BLaER1 treated with 17β-estradiol and CSF1 and Interleukin-3, amounts not matched to agents 10 nM and 100 nM (cell line): ENCODE measurements at regions not wholly inside any gene's neighbourhood (a gene's known extent, or its start where the extent isn't known, plus 50 kb on each side); places are given as distances from the start of the nearest gene placed in this dataset.

Experiments used
- H3K27ac ChIP-seq, 11 experiments: shearing (Covaris generic); formaldehyde crosslinking; 2 replicates each; pipeline ENCODE4 v1.8.1; 2022
- H3K27me3 ChIP-seq, 11 experiments: shearing (Covaris generic); formaldehyde crosslinking; 2 replicates each; pipeline ENCODE4 v1.8.1; 2022
- H3K36me3 ChIP-seq, 11 experiments: shearing (Covaris generic); formaldehyde crosslinking; 2 replicates each; pipeline ENCODE4 v1.8.1; 2022
- H3K4me1 ChIP-seq, 10 experiments: shearing (Covaris generic); formaldehyde crosslinking; 2 replicates each; pipeline ENCODE4 v1.8.1; 2022
- H3K4me2 ChIP-seq, 11 experiments: shearing (Covaris generic); formaldehyde crosslinking; 2 replicates each; pipeline ENCODE4 v1.8.1; 2022
- H3K4me3 ChIP-seq, 10 experiments: shearing (Covaris generic); formaldehyde crosslinking; 2 replicates each; pipeline ENCODE4 v1.8.1; 2022
- H3K9ac ChIP-seq, 11 experiments: shearing (Covaris generic); formaldehyde crosslinking; 2 replicates each; pipeline ENCODE4 v1.8.1; 2022
- H3K9me3 ChIP-seq, 11 experiments: shearing (Covaris generic); formaldehyde crosslinking; replicated peaks in 1 of 11; 2 replicates each; pipeline ENCODE4 v1.8.1; 2022
- H4K20me1 ChIP-seq, 11 experiments: shearing (Covaris generic); formaldehyde crosslinking; 2 replicates each; pipeline ENCODE4 v1.8.1; 2022
- Cebpa-rat ChIP-seq, 11 experiments: shearing (Covaris generic); IDR thresholded peaks; 2 replicates each; pipeline ENCODE4 v1.8.1; 2022

- H3K27ac ChIP-seq, result no peak overlapping the region
- no peak overlapping the region for H3K9ac ChIP-seq
- H4K20me1 ChIP-seq, result no peaks in the 10 kb centered on the region
- H3K4me1 ChIP-seq, result peaks cover 14 to 35% (median 24%) of the 10 kb centered on the region in 10 experiments
- no peak overlapping the region for H3K4me3 ChIP-seq
- peaks cover 6 to 16% (median 15%) of the 10 kb centered on the region in 11 experiments; a peak in 18 of 22 replicates for H3K9me3 ChIP-seq
- TF ChIP-seq Cebpa-rat (IDR thresholded peaks at IDR 0.05), result no peak
- H3K36me3 ChIP-seq, result no peaks in the 10 kb centered on the region
- no peak overlapping the region for H3K4me2 ChIP-seq
- no peaks in the 10 kb centered on the region for H3K27me3 ChIP-seq
Measured at GRCh38 chr20:56718816-56719215, 89.7 kb downstream of the TFAP2C start.

GRCh38 chr20:56720620-56721213 is 91.6 kb downstream of the TFAP2C start:
- TF ChIP-seq Cebpa-rat (IDR thresholded peaks at IDR 0.05), result peak in 4 of 11 experiments; percentile 25 to 76 (median 48); a peak in 6 of 22 replicates
- H3K9me3 ChIP-seq, result peaks cover 6 to 19% (median 16%) of the 10 kb centered on the region in 11 experiments; a peak in 18 of 22 replicates
- H3K4me2 ChIP-seq, result peak overlapping the region; percentile 70 to 83 (median 77); a peak in 21 of 22 replicates
- H3K27ac ChIP-seq, result peak overlapping the region in 8 of 11 experiments; percentile 65 to 81 (median 70); a peak in 11 of 22 replicates
- peaks cover 14 to 45% (median 27%) of the 10 kb centered on the region in 10 experiments for H3K4me1 ChIP-seq
- no peak overlapping the region for H3K4me3 ChIP-seq
- peak overlapping the region in 3 of 11 experiments; percentile 43 to 54 (median 48); a peak in 3 of 22 replicates for H3K9ac ChIP-seq
- H4K20me1 ChIP-seq, result no peaks in the 10 kb centered on the region
- no peaks in the 10 kb centered on the region for H3K27me3 ChIP-seq
- no peaks in the 10 kb centered on the region for H3K36me3 ChIP-seq

GRCh38 chr20:56722042-56722441 is 92.9 kb downstream of the TFAP2C start:
- H4K20me1 ChIP-seq, result no peaks in the 10 kb centered on the region
- peaks cover 6 to 19% (median 16%) of the 10 kb centered on the region in 11 experiments; a peak in 18 of 22 replicates for H3K9me3 ChIP-seq
- peak overlapping the region in 7 of 11 experiments; percentile 41 to 60 (median 46); a peak in 12 of 22 replicates for H3K9ac ChIP-seq
- no peaks in the 10 kb centered on the region for H3K27me3 ChIP-seq
- no peaks in the 10 kb centered on the region for H3K36me3 ChIP-seq
- H3K4me1 ChIP-seq, result peaks cover 14 to 45% (median 27%) of the 10 kb centered on the region in 10 experiments
- H3K4me2 ChIP-seq, result peak overlapping the region; percentile 70 to 83 (median 77)
- TF ChIP-seq Cebpa-rat (IDR thresholded peaks at IDR 0.05), result no peak
- no peak overlapping the region for H3K4me3 ChIP-seq
- peak overlapping the region in 9 of 11 experiments; percentile 40 to 81 (median 70); a peak in 18 of 22 replicates for H3K27ac ChIP-seq

- Histone ChIP-seq H3K4me3 (no peak overlapping the region), H3K9ac (no peak overlapping the region), H3K27ac (peak overlapping the region in 6 of 11 experiments; percentile 47 to 69 (median 56); a peak in 10 of 22 replicates), H3K4me2 (peak overlapping the region in 4 of 11 experiments; percentile 15 to 70 (median 49); a peak in 5 of 22 replicates), H3K4me1 (peaks cover 14 to 45% (median 27%) of the 10 kb centered on the region in 10 experiments), H4K20me1 (no peaks in the 10 kb centered on the region), H3K27me3 (no peaks in the 10 kb centered on the region), H3K36me3 (no peaks in the 10 kb centered on the region), H3K9me3 (peaks cover 6 to 19% (median 16%) of the 10 kb centered on the region in 11 experiments; a peak in 18 of 22 replicates)
- no peak for TF ChIP-seq Cebpa-rat (IDR thresholded peaks at IDR 0.05)
Measured at GRCh38 chr20:56723331-56723730, 94.2 kb downstream of the TFAP2C start.

- Histone ChIP-seq H3K4me2 (peak overlapping the region in 9 of 11 experiments; percentile 2 to 70 (median 36); a peak in 13 of 22 replicates), H3K27ac (peak overlapping the region in 5 of 11 experiments; percentile 18 to 58 (median 54); a peak in 6 of 22 replicates), H3K27me3 (no peaks in the 10 kb centered on the region), H3K9ac (no peak overlapping the region), H4K20me1 (no peaks in the 10 kb centered on the region), H3K4me1 (peaks cover 14 to 45% (median 27%) of the 10 kb centered on the region in 10 experiments), H3K9me3 (peaks cover 6 to 19% (median 16%) of the 10 kb centered on the region in 11 experiments; a peak in 18 of 22 replicates), H3K4me3 (no peak overlapping the region), H3K36me3 (no peaks in the 10 kb centered on the region)
- TF ChIP-seq Cebpa-rat (IDR thresholded peaks at IDR 0.05), result no peak
Measured at GRCh38 chr20:56724241-56724757, 95.2 kb downstream of the TFAP2C start.

- Histone ChIP-seq H3K4me1 (no peaks in the 10 kb centered on the region), H3K36me3 (no peaks in the 10 kb centered on the region), H3K4me3 (no peak overlapping the region), H3K9ac (no peak overlapping the region), H4K20me1 (no peaks in the 10 kb centered on the region), H3K4me2 (no peak overlapping the region), H3K27me3 (no peaks in the 10 kb centered on the region), H3K27ac (no peak overlapping the region), H3K9me3 (no peaks in the 10 kb centered on the region)
- no peak for TF ChIP-seq Cebpa-rat (IDR thresholded peaks at IDR 0.05)
Measured at GRCh38 chr20:56730003-56730402, 100.9 kb downstream of the TFAP2C start.

GRCh38 chr20:56730996-56731395 is 101.9 kb downstream of the TFAP2C start:
- Histone ChIP-seq H3K27ac (no peak overlapping the region), H3K36me3 (no peaks in the 10 kb centered on the region), H3K4me3 (no peak overlapping the region), H3K4me2 (no peak overlapping the region), H4K20me1 (no peaks in the 10 kb centered on the region), H3K9me3 (no peaks in the 10 kb centered on the region), H3K9ac (no peak overlapping the region), H3K4me1 (no peaks in the 10 kb centered on the region), H3K27me3 (no peaks in the 10 kb centered on the region)
- TF ChIP-seq Cebpa-rat (IDR thresholded peaks at IDR 0.05), result no peak

GRCh38 chr20:56731476-56731875 is 102.4 kb downstream of the TFAP2C start:
- Histone ChIP-seq H3K4me2 (no peak overlapping the region), H4K20me1 (no peaks in the 10 kb centered on the region), H3K9me3 (no peaks in the 10 kb centered on the region), H3K4me1 (no peaks in the 10 kb centered on the region), H3K9ac (no peak overlapping the region), H3K27me3 (no peaks in the 10 kb centered on the region), H3K27ac (no peak overlapping the region), H3K4me3 (no peak overlapping the region), H3K36me3 (no peaks in the 10 kb centered on the region)
- no peak for TF ChIP-seq Cebpa-rat (IDR thresholded peaks at IDR 0.05)

- H3K4me2 ChIP-seq, result no peak overlapping the region
- no peaks in the 10 kb centered on the region for H3K9me3 ChIP-seq
- no peaks in the 10 kb centered on the region for H3K27me3 ChIP-seq
- H4K20me1 ChIP-seq, result no peaks in the 10 kb centered on the region
- H3K27ac ChIP-seq, result no peak overlapping the region
- H3K36me3 ChIP-seq, result no peaks in the 10 kb centered on the region
- no peak overlapping the region for H3K4me3 ChIP-seq
- TF ChIP-seq Cebpa-rat (IDR thresholded peaks at IDR 0.05), result no peak
- H3K4me1 ChIP-seq, result no peaks in the 10 kb centered on the region
- no peak overlapping the region for H3K9ac ChIP-seq
Measured at GRCh38 chr20:56733967-56734366, 104.9 kb downstream of the TFAP2C start.
